Brain pericyte (primary cell): ENCODE measurements at regions not wholly inside any gene's neighbourhood (a gene's known extent, or its start where the extent isn't known, plus 50 kb on each side); places are given as distances from the start of the nearest gene placed in this dataset.
A peak's percentile ranks its signal among the peaks of the same experiment; 100 is the strongest.
"Not testable (repeated sequence)": the region's sequence is repeated elsewhere in the genome, so short reads cannot be mapped to it uniquely, and the experiment has no call there.

Source experiments
- DNase-seq: peaks from one replicate; pipeline ENCODE4 v3.0.0-alpha.2; 2012; ENCODE audit warnings: low read depth, low spot score

GRCh38 chr10:125249948-125250347, 89.6 kb upstream of the CTBP2 start:
- DNase-seq: no peak

GRCh38 chr10:125248489-125248888, 88.1 kb upstream of the CTBP2 start:
- no peak for DNase-seq

GRCh38 chr10:125247576-125247975, 87.2 kb upstream of the CTBP2 start:
- DNase-seq: no peak

- no peak for DNase-seq
These were observed 83.3 kb upstream of the CTBP2 start for GRCh38 chr10:125243532-125244253.

GRCh38 chr10:125238682-125239081, 78.3 kb upstream of the CTBP2 start:
- no peak for DNase-seq

- no peak for DNase-seq
These were observed 75.7 kb upstream of the CTBP2 start for GRCh38 chr10:125236091-125236490.

GRCh38 chr10:125235093-125236069, 75.0 kb upstream of the CTBP2 start:
- DNase-seq: no peak

- not testable (repeated sequence) for DNase-seq
These were observed 74.2 kb upstream of the CTBP2 start for GRCh38 chr10:125234576-125234975.

- no peak for DNase-seq
These were observed 73.4 kb upstream of the CTBP2 start for GRCh38 chr10:125233726-125234125.

- DNase-seq: no peak
These were observed 72.5 kb upstream of the CTBP2 start for GRCh38 chr10:125232841-125233240.

- DNase-seq: no peak
These were observed 71.6 kb upstream of the CTBP2 start for GRCh38 chr10:125231813-125232475.

- peak; percentile 27 for DNase-seq
These were observed 70.9 kb upstream of the CTBP2 start for GRCh38 chr10:125231116-125231812.

GRCh38 chr10:125230251-125230650, 69.9 kb upstream of the CTBP2 start:
- DNase-seq: no peak

- DNase-seq: not testable (repeated sequence)
These were observed 68.0 kb upstream of the CTBP2 start for GRCh38 chr10:125228245-125228940.

- DNase-seq: no peak
These were observed 67.2 kb upstream of the CTBP2 start for GRCh38 chr10:125227546-125227945.

GRCh38 chr10:125226823-125227222, 66.5 kb upstream of the CTBP2 start:
- no peak for DNase-seq

GRCh38 chr10:125226005-125226404, 65.6 kb upstream of the CTBP2 start:
- no peak for DNase-seq

GRCh38 chr10:125225051-125225450, 64.7 kb upstream of the CTBP2 start:
- DNase-seq: no peak

- DNase-seq: no peak
These were observed 62.3 kb upstream of the CTBP2 start for GRCh38 chr10:125222515-125223308.

GRCh38 chr10:125221716-125222115, 61.4 kb upstream of the CTBP2 start:
- DNase-seq: no peak
